ENCODE measurements at regions not wholly inside any gene's neighbourhood (a gene's known extent, or its start where the extent isn't known, plus 50 kb on each side); places are given as distances from the start of the nearest gene placed in this dataset.

GRCh38 chr2:128805918-128806317, 487.2 kb upstream of the HS6ST1 start:
- Histone ChIP-seq H3K4me3 (ENCODE audit: extremely low read depth, insufficient read depth, low read length, poor library complexity, severe bottlenecking) (no peak overlapping the region), H3K9me3 (ENCODE audit: control insufficient read depth, low read length) (peaks cover 10% of the 10 kb centered on the region), H3K36me3 (ENCODE audit: control insufficient read depth, insufficient read depth, low read length) (no peaks in the 10 kb centered on the region), H3K4me1 (ENCODE audit: control insufficient read depth, insufficient read depth, low read length, poor library complexity, severe bottlenecking) (peaks cover 4% of the 10 kb centered on the region), H3K27ac (ENCODE audit: low read depth, low read length, severe bottlenecking) (no peak overlapping the region)
- 60% methylated on average over 1 of the region's 2 CpGs; no CpG with 5 or more reads in 1 of the 2 experiments for WGBS, 2 experiments (ENCODE audit: insufficient coverage in 2 of 2)

GRCh38 chr2:128807317-128807716, 488.6 kb upstream of the HS6ST1 start:
- H3K36me3 ChIP-seq (ENCODE audit: control insufficient read depth, insufficient read depth, low read length), result no peaks in the 10 kb centered on the region
- peaks cover 4% of the 10 kb centered on the region for H3K4me1 ChIP-seq (ENCODE audit: control insufficient read depth, insufficient read depth, low read length, poor library complexity, severe bottlenecking)
- 100% methylated on average over 1 of the region's 1 CpG; no CpG with 5 or more reads in 1 of the 2 experiments for WGBS, 2 experiments (ENCODE audit: insufficient coverage in 2 of 2)
- no peak overlapping the region for H3K4me3 ChIP-seq (ENCODE audit: extremely low read depth, insufficient read depth, low read length, poor library complexity, severe bottlenecking)
- no peak overlapping the region for H3K27ac ChIP-seq (ENCODE audit: low read depth, low read length, severe bottlenecking)
- H3K9me3 ChIP-seq (ENCODE audit: control insufficient read depth, low read length), result peaks cover 10% of the 10 kb centered on the region

- 93 to 100% methylated on average over 3 to 4 of the region's 5 CpGs for WGBS, 2 experiments (ENCODE audit: insufficient coverage in 2 of 2)
- peak overlapping the region; percentile 29 for H3K27ac ChIP-seq (ENCODE audit: low read depth, low read length, severe bottlenecking)
- peaks cover 4% of the 10 kb centered on the region for H3K4me1 ChIP-seq (ENCODE audit: control insufficient read depth, insufficient read depth, low read length, poor library complexity, severe bottlenecking)
Observed at GRCh38 chr2:128808462-128809258, 490.0 kb upstream of the HS6ST1 start.

GRCh38 chr2:128809259-128809636, 490.6 kb upstream of the HS6ST1 start:
- no peak overlapping the region for H3K4me3 ChIP-seq (ENCODE audit: extremely low read depth, insufficient read depth, low read length, poor library complexity, severe bottlenecking)
- no peaks in the 10 kb centered on the region for H3K36me3 ChIP-seq (ENCODE audit: control insufficient read depth, insufficient read depth, low read length)
- H3K9me3 ChIP-seq (ENCODE audit: control insufficient read depth, low read length), result peaks cover 10% of the 10 kb centered on the region
- WGBS, 2 experiments (ENCODE audit: insufficient coverage in 2 of 2), result 67% methylated on average over 1 of the region's 1 CpG; no CpG with 5 or more reads in 1 of the 2 experiments
- peaks cover 4% of the 10 kb centered on the region for H3K4me1 ChIP-seq (ENCODE audit: control insufficient read depth, insufficient read depth, low read length, poor library complexity, severe bottlenecking)
- H3K27ac ChIP-seq (ENCODE audit: low read depth, low read length, severe bottlenecking), result peak overlapping the region; percentile 29

More at GRCh38 chr2:128808462-128809258, 490.0 kb upstream of the HS6ST1 start:
- Histone ChIP-seq H3K4me3 (ENCODE audit: extremely low read depth, insufficient read depth, low read length, poor library complexity, severe bottlenecking) (no peak overlapping the region), H3K9me3 (ENCODE audit: control insufficient read depth, low read length) (peaks cover 10% of the 10 kb centered on the region), H3K36me3 (ENCODE audit: control insufficient read depth, insufficient read depth, low read length) (no peaks in the 10 kb centered on the region)

GRCh38 chr2:128809880-128810279, 491.2 kb upstream of the HS6ST1 start:
- H3K27ac ChIP-seq (ENCODE audit: low read depth, low read length, severe bottlenecking), result no peak overlapping the region
- 0% methylated on average over 1 of the region's 3 CpGs; no CpG with 5 or more reads in 1 of the 2 experiments for WGBS, 2 experiments (ENCODE audit: insufficient coverage in 2 of 2)

GRCh38 chr2:128812183-128812940, 493.7 kb upstream of the HS6ST1 start:
- 88 to 96% methylated on average over 10 to 11 of the region's 14 CpGs for WGBS, 2 experiments (ENCODE audit: insufficient coverage in 2 of 2)
- Histone ChIP-seq H3K36me3 (ENCODE audit: control insufficient read depth, insufficient read depth, low read length) (no peaks in the 10 kb centered on the region), H3K9me3 (ENCODE audit: control insufficient read depth, low read length) (peaks cover 8% of the 10 kb centered on the region), H3K4me3 (ENCODE audit: extremely low read depth, insufficient read depth, low read length, poor library complexity, severe bottlenecking) (no peak overlapping the region), H3K27ac (ENCODE audit: low read depth, low read length, severe bottlenecking) (no peak overlapping the region), H3K4me1 (ENCODE audit: control insufficient read depth, insufficient read depth, low read length, poor library complexity, severe bottlenecking) (peaks cover 4% of the 10 kb centered on the region)

More at GRCh38 chr2:128809880-128810279, 491.2 kb upstream of the HS6ST1 start:
- Histone ChIP-seq H3K9me3 (ENCODE audit: control insufficient read depth, low read length) (peaks cover 10% of the 10 kb centered on the region), H3K4me3 (ENCODE audit: extremely low read depth, insufficient read depth, low read length, poor library complexity, severe bottlenecking) (no peak overlapping the region), H3K4me1 (ENCODE audit: control insufficient read depth, insufficient read depth, low read length, poor library complexity, severe bottlenecking) (peaks cover 4% of the 10 kb centered on the region), H3K36me3 (ENCODE audit: control insufficient read depth, insufficient read depth, low read length) (no peaks in the 10 kb centered on the region)

- Histone ChIP-seq H3K9me3 (ENCODE audit: control insufficient read depth, low read length) (no peaks in the 10 kb centered on the region), H3K36me3 (ENCODE audit: control insufficient read depth, insufficient read depth, low read length) (no peaks in the 10 kb centered on the region), H3K27ac (ENCODE audit: low read depth, low read length, severe bottlenecking) (no peak overlapping the region), H3K4me1 (ENCODE audit: control insufficient read depth, insufficient read depth, low read length, poor library complexity, severe bottlenecking) (peaks cover 3% of the 10 kb centered on the region), H3K4me3 (ENCODE audit: extremely low read depth, insufficient read depth, low read length, poor library complexity, severe bottlenecking) (no peak overlapping the region)
- 59 to 85% methylated on average over 7 of the region's 7 CpGs for WGBS, 2 experiments (ENCODE audit: insufficient coverage in 2 of 2)
Observed at GRCh38 chr2:128813352-128814034, 494.8 kb upstream of the HS6ST1 start.

- WGBS, 2 experiments (ENCODE audit: insufficient coverage in 2 of 2), result 100% methylated on average over 2 of the region's 3 CpGs
- no peak overlapping the region for H3K27ac ChIP-seq (ENCODE audit: low read depth, low read length, severe bottlenecking)
- no peaks in the 10 kb centered on the region for H3K4me1 ChIP-seq (ENCODE audit: control insufficient read depth, insufficient read depth, low read length, poor library complexity, severe bottlenecking)
- no peaks in the 10 kb centered on the region for H3K36me3 ChIP-seq (ENCODE audit: control insufficient read depth, insufficient read depth, low read length)
- H3K9me3 ChIP-seq (ENCODE audit: control insufficient read depth, low read length), result no peaks in the 10 kb centered on the region
- H3K4me3 ChIP-seq (ENCODE audit: extremely low read depth, insufficient read depth, low read length, poor library complexity, severe bottlenecking), result no peak overlapping the region
Observed at GRCh38 chr2:128815248-128815647, 496.6 kb upstream of the HS6ST1 start.

GRCh38 chr2:128817171-128817570, 498.5 kb upstream of the HS6ST1 start:
- Histone ChIP-seq H3K4me1 (ENCODE audit: control insufficient read depth, insufficient read depth, low read length, poor library complexity, severe bottlenecking) (no peaks in the 10 kb centered on the region), H3K36me3 (ENCODE audit: control insufficient read depth, insufficient read depth, low read length) (no peaks in the 10 kb centered on the region), H3K9me3 (ENCODE audit: control insufficient read depth, low read length) (no peaks in the 10 kb centered on the region), H3K27ac (ENCODE audit: low read depth, low read length, severe bottlenecking) (no peak overlapping the region), H3K4me3 (ENCODE audit: extremely low read depth, insufficient read depth, low read length, poor library complexity, severe bottlenecking) (no peak overlapping the region)
- 78 to 87% methylated on average over 5 of the region's 5 CpGs for WGBS, 2 experiments (ENCODE audit: insufficient coverage in 2 of 2)

- H3K4me3 ChIP-seq (ENCODE audit: extremely low read depth, insufficient read depth, low read length, poor library complexity, severe bottlenecking), result no peak overlapping the region
- WGBS, 2 experiments (ENCODE audit: insufficient coverage in 2 of 2), result 100% methylated on average over 2 of the region's 6 CpGs; no CpG with 5 or more reads in 1 of the 2 experiments
- H3K9me3 ChIP-seq (ENCODE audit: control insufficient read depth, low read length), result no peaks in the 10 kb centered on the region
- H3K36me3 ChIP-seq (ENCODE audit: control insufficient read depth, insufficient read depth, low read length), result no peaks in the 10 kb centered on the region
- no peaks in the 10 kb centered on the region for H3K4me1 ChIP-seq (ENCODE audit: control insufficient read depth, insufficient read depth, low read length, poor library complexity, severe bottlenecking)
- H3K27ac ChIP-seq (ENCODE audit: low read depth, low read length, severe bottlenecking), result no peak overlapping the region
Observed at GRCh38 chr2:128817813-128818212, 499.1 kb upstream of the HS6ST1 start.
